Esophagus squamous epithelium (tissue), 5 donors: ENCODE measurements at regions not wholly inside any gene's neighbourhood (a gene's known extent, or its start where the extent isn't known, plus 50 kb on each side); places are given as distances from the start of the nearest gene placed in this dataset.

Experiments
- DNase-seq: peaks from one replicate; lab custom pipeline; 2025; lab: John Stamatoyannopoulos, UW
- H3K27ac ChIP-seq, 4 donors: fragments of 200-600 bp; sonication (generic); one replicate each; pipeline ENCODE4 v1.5.1; 2016 to 2019; ENCODE audit warnings: mild to moderate bottlenecking in 1 of 4
- H3K27me3 ChIP-seq, 4 donors: fragments of 200-600 bp; sonication (generic); 1 replicate in 3 of 4; 2 replicates in 1 of 4; pipeline versions ENCODE4 v1.5.1 to v1.6.0; 2017 to 2021; ENCODE audit warnings: antibody characterized with exemption in 1 of 4
- H3K36me3 ChIP-seq, 3 donors: fragments of 200-600 bp; sonication (generic); one replicate each; pipeline ENCODE4 v1.5.1; 2016 to 2019
- H3K4me1 ChIP-seq, 3 donors: fragments of 200-600 bp; sonication (generic); one replicate each; pipeline ENCODE4 v1.5.1; 2017 to 2019
- H3K4me3 ChIP-seq, 4 donors: fragments of 200-600 bp; sonication (generic); 1 replicate in 3 of 4; 2 replicates in 1 of 4; pipeline ENCODE4 v1.5.1; 2016 to 2019; ENCODE audit warnings: mild to moderate bottlenecking in 2 of 4, moderate library complexity in 1 of 4
- H3K9me3 ChIP-seq, 3 donors: fragments of 200-600 bp; sonication (generic); one replicate each; pipeline ENCODE4 v1.5.1; 2016 to 2019
- CTCF ChIP-seq, 6 experiments: fragments of 450-650 bp in 4 of 6; fragments of 200-600 bp in 2 of 6; sonication (generic) in 2 of 6; IDR thresholded peaks; one replicate each; pipeline ENCODE4 v1.5.1; 2016 to 2019; ENCODE audit warnings: antibody characterized with exemption in 6 of 6, mild to moderate bottlenecking in 4 of 6, moderate library complexity in 4 of 6
- POLR2A ChIP-seq, 4 donors: fragments of 450-650 bp; IDR thresholded peaks; one replicate each; pipeline ENCODE4 v1.6.1; 2017; ENCODE audit warnings: antibody characterized with exemption in 4 of 4, mild to moderate bottlenecking in 4 of 4, moderate library complexity in 3 of 4
- WGBS, 2 donors: methylation state at CpG; one replicate each; pipeline ENCODE4 v1.1.5; 2018; 5-methylcytosine and 5-hydroxymethylcytosine counted together
- intact Hi-C: fragments of 100-400 bp; cut with DNase I; formaldehyde crosslinking; loops from one replicate; pipeline ENCODE4 v1.15.0; 2022
- donor health status: DM: yes; HTN: yes; CAD: no.

DNA sequence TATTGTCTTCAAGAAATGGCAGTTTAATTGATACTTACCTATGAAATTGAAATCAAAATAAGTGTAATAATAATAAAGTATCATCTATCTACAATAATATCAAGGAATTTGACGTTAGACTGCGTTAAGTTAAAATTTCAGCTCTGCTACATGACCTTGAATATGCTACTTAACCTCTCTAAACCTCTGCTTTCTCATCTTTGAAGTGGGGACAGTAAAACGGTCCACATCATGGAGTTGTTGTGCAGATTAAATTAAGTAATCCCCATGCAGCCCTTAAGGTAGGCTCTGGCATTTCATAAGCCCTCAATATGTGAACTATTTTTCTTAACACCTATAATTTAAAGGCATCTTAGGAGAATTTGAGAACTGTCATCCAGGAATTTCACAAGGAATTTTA, 252.4 kb upstream of the PHF14 start:
- H3K4me1 ChIP-seq, result no peaks in the 10 kb centered on the region
- no peaks in the 10 kb centered on the region for H3K27me3 ChIP-seq
- WGBS, 2 donors, result 75 to 77% methylated on average over 3 of the region's 3 CpGs
- intact Hi-C loops, result no loop called here
- DNase-seq, result no peak
- H3K4me3 ChIP-seq, result no peak overlapping the region
- H3K36me3 ChIP-seq, result no peaks in the 10 kb centered on the region
- TF ChIP-seq POLR2A (IDR thresholded peaks at IDR 0.05), result no peak
- TF ChIP-seq CTCF (IDR thresholded peaks at IDR 0.05), result no peak
- no peaks in the 10 kb centered on the region for H3K9me3 ChIP-seq
- no peak overlapping the region for H3K27ac ChIP-seq

DNA sequence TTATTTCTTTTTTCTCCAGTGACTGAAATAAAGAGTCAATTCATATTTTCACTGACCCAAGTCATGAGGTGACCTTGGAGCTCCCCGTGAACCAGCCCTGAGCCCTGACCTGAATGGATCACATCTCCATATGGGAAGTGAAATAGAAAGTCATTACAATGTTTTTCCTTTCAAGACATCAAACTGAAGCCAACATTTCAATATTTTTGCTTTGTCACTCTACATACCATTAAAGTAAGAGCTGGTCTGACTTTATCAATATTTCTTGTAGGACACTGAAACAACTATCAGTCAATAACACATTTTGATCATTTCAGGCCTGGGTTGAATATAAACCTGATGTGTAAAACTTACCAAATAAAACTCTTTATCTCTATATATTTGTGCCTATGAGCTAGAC, 249.8 kb upstream of the PHF14 start:
- Histone ChIP-seq H3K9me3 (no peaks in the 10 kb centered on the region), H3K27ac (no peak overlapping the region), H3K36me3 (no peaks in the 10 kb centered on the region), H3K4me3 (no peak overlapping the region), H3K4me1 (no peaks in the 10 kb centered on the region), H3K27me3 (no peaks in the 10 kb centered on the region)
- intact Hi-C loops, result no loop called here
- 79 to 85% methylated on average over 1 of the region's 1 CpG for WGBS, 2 donors
- no peak for TF ChIP-seq POLR2A (IDR thresholded peaks at IDR 0.05)
- no peak for TF ChIP-seq CTCF (IDR thresholded peaks at IDR 0.05)
- DNase-seq, result no peak

DNA sequence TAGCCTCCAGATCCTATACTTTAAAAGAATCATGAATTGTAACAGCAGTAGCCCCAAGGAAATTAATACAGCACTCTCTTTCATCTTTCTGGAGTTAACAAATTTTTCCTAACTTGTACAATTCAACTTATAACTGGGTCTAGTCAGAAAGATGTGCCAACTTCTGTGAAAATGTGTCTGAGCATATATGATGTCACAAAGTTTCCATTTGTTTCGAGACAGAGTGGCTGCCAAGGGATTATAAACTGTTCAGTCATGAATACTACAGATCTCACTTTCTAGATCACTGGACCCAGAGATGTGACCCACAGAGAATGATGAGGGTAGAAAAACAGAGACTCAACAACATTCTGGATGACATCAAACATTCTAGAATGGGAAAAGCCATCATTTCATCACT, 249.2 kb upstream of the PHF14 start:
- no peaks in the 10 kb centered on the region for H3K27me3 ChIP-seq
- no peaks in the 10 kb centered on the region for H3K4me1 ChIP-seq
- no peak for DNase-seq
- H3K36me3 ChIP-seq, result no peaks in the 10 kb centered on the region
- WGBS, 2 donors, result 60 to 63% methylated on average over 1 of the region's 1 CpG
- no peaks in the 10 kb centered on the region for H3K9me3 ChIP-seq
- no peak overlapping the region for H3K27ac ChIP-seq
- no peak for TF ChIP-seq POLR2A (IDR thresholded peaks at IDR 0.05)
- TF ChIP-seq CTCF (IDR thresholded peaks at IDR 0.05), result no peak
- no peak overlapping the region for H3K4me3 ChIP-seq
- intact Hi-C loops, result no loop called here

DNA sequence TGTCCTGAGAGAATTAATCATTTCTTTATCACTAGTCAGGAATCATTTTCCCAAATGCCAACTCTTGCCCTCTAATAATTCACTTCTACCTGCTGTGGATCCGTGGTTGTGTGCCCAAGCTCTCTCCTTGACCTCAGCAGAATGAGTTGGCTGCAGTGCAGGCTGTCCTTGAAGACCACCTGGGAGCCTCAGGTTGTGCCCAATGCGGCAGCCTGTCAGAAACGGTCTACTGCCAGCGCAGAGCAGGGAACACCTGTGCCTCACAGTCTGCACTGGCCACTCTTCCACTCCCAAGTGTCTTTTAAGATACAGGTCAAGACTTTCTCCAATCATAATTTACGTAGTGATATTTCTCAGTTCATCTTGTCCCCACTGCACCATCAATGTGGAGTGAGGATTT, 246.0 kb upstream of the PHF14 start:
- no peak overlapping the region for H3K4me3 ChIP-seq
- H3K36me3 ChIP-seq, result no peaks in the 10 kb centered on the region
- TF ChIP-seq CTCF (IDR thresholded peaks at IDR 0.05), result no peak
- no peak for TF ChIP-seq POLR2A (IDR thresholded peaks at IDR 0.05)
- 75 to 80% methylated on average over 5 of the region's 5 CpGs for WGBS, 2 donors
- no peaks in the 10 kb centered on the region for H3K9me3 ChIP-seq
- no peaks in the 10 kb centered on the region for H3K4me1 ChIP-seq
- intact Hi-C loops, result no loop called here
- no peak overlapping the region for H3K27ac ChIP-seq
- no peak for DNase-seq
- H3K27me3 ChIP-seq, result no peaks in the 10 kb centered on the region

GRCh38 chr7:10731253-10731773, 242.4 kb upstream of the PHF14 start:
- TF ChIP-seq CTCF (IDR thresholded peaks at IDR 0.05) (no peak), POLR2A (IDR thresholded peaks at IDR 0.05) (no peak)
- H3K27me3 ChIP-seq, result no peaks in the 10 kb centered on the region
- WGBS, 2 donors, result 74 to 79% methylated on average over 4 of the region's 4 CpGs
- H3K27ac ChIP-seq, result no peak overlapping the region
- intact Hi-C loops, result no loop called here
- no peak for DNase-seq
- no peaks in the 10 kb centered on the region for H3K9me3 ChIP-seq
- H3K36me3 ChIP-seq, result no peaks in the 10 kb centered on the region
- H3K4me1 ChIP-seq, result no peaks in the 10 kb centered on the region
- H3K4me3 ChIP-seq, result no peak overlapping the region
